ENCODE measurements at regions not wholly inside any gene's neighbourhood (a gene's known extent, or its start where the extent isn't known, plus 50 kb on each side); places are given as distances from the start of the nearest gene placed in this dataset.
A peak's percentile ranks its signal among the peaks of the same experiment; 100 is the strongest.

DNA sequence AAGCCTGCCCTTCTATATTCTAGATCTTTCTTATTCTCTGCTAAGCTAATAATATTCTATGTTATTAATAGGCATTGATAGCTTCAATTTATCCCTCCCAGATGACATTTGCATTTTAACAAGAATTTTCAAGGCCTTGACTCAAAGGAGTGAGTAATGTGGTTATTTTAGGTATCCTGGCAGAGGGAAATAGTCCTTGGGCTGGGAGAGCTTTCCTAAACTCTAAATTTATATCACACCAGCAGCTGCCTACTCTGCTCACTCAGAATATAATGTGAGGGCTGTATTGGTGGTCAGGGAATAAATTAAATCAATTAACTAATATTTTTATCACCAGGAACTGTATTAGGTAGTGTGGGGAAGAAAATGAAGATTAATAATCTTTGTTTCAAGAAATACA is 74.8 kb upstream of the ADAM23 start:
- DNase-seq: peak; percentile 62

DNA sequence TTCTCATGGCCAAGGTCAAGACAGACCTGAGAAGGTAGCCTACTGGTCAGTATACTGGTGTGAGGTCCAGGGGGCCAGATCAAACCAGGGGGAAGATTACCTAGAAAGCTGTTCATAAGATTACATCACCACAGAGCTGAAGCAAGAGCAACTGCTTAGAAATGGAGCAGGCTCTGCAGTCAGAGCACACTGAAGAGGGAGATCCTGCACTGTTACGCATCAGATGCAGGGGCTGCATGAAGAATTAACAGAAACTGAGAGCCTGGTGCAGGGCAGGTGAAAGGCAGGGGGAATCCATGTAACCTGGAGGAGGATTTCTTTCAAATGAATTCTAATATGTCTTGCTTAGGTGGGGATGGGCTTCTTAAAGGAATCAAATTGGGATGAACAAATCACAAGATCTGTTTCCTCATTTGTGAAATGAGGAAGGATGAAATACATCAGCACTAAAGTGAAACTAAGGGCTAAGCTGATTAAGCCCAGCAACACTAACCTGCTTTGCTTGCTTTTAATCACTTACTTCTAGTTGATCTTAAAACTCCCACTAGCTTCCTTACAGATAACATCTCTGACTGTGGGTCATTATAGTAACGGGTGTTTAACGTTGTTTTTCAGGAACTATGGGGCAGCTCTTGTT is 74.3 kb upstream of the ADAM23 start:
- DNase-seq: peak; percentile 20

DNA sequence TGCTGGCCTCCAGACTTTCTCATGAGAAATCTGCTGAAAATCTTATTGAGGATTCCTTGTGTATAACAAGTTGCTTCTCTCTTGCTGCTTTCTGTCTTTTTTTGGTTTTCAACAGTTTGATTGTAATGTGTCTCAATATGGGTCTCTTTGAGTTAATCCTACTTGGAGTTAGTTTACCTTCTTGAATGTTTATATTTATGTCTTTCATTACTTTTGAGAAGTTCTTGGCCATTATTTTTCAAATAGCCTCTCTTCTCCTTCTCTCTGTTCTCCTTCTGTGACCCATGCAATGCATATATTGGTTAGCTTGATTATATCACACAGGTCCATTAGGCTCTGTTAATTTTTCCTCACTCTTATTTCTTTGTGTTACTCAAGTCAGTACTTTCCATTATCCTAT is 67.4 kb upstream of the ADAM23 start:
- DNase-seq: no peak

DNA sequence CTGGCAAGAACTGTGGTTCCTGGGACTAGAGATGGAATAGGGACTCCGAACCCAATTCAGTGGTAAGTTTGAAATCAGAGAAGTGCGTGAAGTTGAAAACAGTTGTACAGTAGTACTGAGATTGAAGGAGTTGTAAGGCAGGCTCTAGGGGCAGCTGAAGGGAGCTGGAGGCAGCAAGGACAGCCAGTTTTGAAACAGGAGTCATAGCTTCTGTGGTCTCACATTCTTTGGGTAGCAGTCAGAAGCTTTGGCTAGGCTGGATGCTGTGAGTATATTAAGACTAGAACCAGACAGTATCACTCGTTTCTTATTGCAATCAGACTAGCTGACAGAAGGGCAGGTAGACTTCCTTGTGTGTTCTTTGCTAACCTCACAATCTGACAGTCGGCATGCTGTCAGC is 64.5 kb upstream of the ADAM23 start:
- DNase-seq: peak; percentile 79

DNA sequence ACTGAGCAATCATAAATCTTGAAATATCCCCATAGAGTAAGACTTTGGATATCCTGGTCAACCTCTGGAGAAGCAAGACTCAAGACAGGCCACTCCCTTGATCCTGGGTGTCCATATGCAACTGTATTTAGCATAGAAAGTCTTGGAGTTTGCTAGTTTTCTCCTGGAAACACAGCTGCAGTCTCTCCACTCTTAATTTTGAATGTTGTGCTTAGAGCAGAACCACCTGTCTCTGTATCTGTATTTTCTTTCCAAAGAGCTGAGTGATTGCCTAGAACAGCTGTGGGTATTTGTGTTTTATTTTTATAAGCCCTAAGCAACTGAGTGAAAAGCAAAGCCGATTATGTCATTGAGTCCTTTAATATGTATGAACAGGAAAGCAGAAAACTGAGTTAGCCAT is 64.1 kb upstream of the ADAM23 start:
- DNase-seq: peak; percentile 96

DNA sequence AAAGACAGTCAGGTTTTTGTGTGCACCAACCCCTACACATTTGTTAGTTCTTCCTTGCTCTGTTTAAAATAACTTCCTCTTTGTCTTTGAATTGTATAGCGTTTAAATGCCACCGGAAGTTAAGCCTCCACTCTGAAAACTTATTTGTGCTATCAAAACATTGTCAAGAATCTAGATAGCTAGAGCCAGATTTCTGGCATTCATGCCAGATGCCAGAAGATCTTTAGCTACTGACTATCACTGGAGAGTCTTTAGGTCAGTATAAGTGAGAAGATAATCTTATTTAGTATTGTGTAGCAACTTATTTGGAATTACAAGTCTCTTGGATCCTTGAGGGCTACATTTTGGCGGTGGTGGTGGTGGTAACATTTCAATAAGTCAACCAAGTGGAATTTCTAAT is 63.4 kb upstream of the ADAM23 start:
- DNase-seq: peak; percentile 61

DNA sequence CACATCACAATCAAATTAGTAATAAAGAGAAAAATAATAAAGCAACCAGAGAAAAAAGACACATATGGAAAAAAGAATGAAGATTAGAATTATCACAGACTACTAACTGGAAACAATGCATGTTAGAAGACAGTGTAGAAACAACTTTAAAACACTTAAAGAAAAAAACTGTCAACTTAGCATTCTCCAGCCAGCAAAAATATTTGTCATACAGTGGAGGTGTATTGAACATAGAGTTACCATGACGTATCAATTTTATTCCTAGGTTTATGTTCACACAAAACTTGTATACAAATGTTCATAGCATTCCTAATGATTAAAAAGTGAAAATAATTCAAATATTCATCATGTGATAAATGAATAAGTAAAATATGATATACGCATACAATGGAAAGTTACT is 61.5 kb upstream of the ADAM23 start:
- no peak for DNase-seq

DNA sequence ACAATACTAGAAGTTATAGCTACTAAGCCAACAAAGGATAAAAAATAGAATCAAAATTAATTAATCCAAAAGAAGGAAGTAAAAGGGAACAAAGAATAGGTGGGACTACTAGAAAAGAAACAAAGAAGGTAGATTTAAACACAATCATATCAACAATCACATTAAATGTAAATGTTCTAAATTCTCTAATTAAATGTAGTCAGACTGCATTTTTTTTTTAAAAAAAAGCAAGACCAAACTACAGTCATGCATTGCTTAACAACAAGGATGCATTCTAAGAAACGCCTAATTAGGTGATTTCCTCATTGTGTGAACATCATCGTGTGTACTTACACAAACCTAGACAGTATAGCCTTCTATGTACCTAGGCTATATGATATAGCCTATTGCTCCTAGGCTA is 59.7 kb upstream of the ADAM23 start:
- no peak for DNase-seq

DNA sequence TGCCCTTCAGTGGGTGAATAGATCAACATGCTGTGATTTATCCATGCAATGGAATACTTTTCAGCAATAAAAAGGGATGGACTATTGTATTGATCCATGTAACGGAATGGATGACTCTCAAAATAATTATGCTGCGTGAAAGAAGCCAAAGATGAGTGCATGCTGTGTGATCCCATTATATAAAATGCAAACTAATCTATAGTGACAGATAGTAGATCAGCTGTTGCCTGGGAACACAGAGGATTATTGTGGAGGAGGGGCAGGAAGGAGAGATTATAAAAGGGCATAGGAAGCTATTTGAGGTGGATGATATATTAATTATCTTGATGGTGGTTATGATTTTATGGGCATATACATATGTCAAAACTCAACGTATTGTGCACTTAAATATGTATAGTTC is 55.5 kb upstream of the ADAM23 start:
- DNase-seq: no peak

DNA sequence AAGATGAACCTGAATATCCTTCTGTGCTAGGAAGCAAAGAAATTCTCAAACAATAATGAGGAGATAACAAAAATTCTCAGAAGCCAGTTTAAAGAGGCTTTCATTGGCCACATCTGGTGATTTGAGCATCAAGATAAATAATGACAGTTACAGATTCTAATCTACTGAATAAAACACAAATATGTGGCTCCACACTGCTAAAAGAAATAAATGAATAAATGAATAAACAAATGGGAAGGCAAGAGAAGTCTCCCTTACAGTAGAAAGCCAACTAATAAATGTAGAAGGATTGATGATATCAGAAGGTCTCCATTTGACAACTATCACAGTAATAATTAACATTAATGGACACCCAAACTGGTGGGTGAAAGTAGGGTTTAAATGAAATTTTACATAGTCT is 54.6 kb upstream of the ADAM23 start:
- no peak for DNase-seq

DNA sequence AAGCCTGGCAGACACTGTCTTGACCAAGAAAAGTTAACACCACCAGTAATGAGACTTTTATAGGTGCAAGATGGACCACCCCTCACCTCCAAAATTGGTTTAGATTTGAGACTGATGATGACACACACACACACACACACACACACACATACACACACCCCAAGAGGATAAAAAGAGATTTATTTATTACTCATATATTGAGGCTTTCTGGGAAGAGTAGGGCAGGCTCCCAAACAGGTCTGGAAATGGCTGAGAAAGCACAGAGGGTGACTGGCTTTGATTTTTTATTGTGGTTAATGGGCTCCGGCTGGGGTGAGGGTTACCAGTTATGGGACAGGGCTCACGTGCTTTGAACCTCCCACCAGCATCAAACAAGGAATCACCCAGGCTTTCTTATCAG is 54.2 kb upstream of the ADAM23 start:
- DNase-seq: no peak

DNA sequence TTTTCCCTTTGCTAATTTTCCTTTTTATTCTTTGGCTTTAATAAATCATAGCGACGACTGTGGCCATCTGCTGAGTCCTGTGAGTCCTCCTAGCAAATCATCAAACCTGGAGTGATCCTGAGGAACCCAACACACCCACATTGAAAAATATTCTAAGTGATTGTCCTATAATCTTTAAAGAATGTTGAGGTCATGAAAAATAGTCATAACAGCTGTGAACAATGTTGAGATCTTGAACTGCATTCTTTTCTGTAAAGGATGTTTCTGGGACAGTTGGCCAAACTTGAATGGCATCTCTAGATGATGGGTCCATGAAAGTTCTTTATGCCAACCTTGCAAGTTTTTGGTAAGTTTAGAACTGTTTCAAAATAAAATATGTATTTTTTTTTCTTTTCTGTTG is 53.2 kb upstream of the ADAM23 start:
- no peak for DNase-seq

DNA sequence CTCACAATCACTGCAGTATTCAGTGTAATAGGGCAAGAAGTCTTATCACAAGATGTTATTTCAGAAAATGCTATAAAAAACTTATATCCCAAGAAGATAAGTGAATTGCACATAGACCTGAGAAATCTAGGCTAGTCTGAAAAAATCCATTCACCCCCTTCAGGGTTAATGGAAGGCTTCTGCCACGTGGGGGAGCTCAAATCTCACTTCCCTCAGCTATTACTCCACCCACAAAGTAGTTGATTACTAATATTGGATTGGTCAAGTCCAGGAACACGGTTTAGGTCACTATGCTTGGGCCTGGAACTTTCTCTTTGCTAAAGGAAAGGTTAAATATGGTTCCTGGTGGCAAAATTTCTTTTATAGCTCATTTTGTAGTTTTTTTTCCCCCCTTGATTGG is 51.2 kb upstream of the ADAM23 start:
- peak; percentile 11 for DNase-seq

All from tongue (tissue), 1 donor.